ENCODE measurements at regions not wholly inside any gene's neighbourhood (a gene's known extent, or its start where the extent isn't known, plus 50 kb on each side); places are given as distances from the start of the nearest gene placed in this dataset.

GRCh38 chr10:61248013-61248412 lies 205.2 kb downstream of the TMEM26 start:
- H3K9me3 Mint-ChIP-seq: peaks cover 0 to 5% (median 2%) of the 10 kb centered on the region in 7 donors

GRCh38 chr10:61244261-61244775 lies 208.9 kb downstream of the TMEM26 start:
- Histone ChIP-seq H3K4me1 (ENCODE audit: control insufficient read depth in 1 of 2, insufficient read depth in 2 of 2, low read length in 2 of 2) (no peaks in the 10 kb centered on the region), H4K20me1 (ENCODE audit: insufficient read depth, low read length) (no peaks in the 10 kb centered on the region), H2AFZ (ENCODE audit: insufficient read depth, low read depth, low read length, poor library complexity, severe bottlenecking) (no peak overlapping the region), H3K9me3 (replicated peaks in 1 of 2; ENCODE audit: control insufficient read depth in 1 of 2, insufficient read depth in 1 of 2, low read length in 2 of 2) (no peaks in the 10 kb centered on the region), H3K27me3 (ENCODE audit: control insufficient read depth in 2 of 2, insufficient read depth in 2 of 2, low read length in 2 of 2) (no peaks in the 10 kb centered on the region), H3K27ac (ENCODE audit: low read depth in 1 of 2, low read length in 2 of 2) (no peak overlapping the region), H3K4me2 (replicated peaks; ENCODE audit: extremely low read depth, low read length, poor library complexity, severe bottlenecking) (no peak overlapping the region), H3K9ac (ENCODE audit: insufficient read depth, low read length, poor library complexity, severe bottlenecking) (no peak overlapping the region), H3K36me3 (replicated peaks in 1 of 2; ENCODE audit: control insufficient read depth in 1 of 2, insufficient read depth in 2 of 2, low read length in 2 of 2) (no peaks in the 10 kb centered on the region), H3K4me3 (replicated peaks in 1 of 3; ENCODE audit: low read depth in 2 of 3, low read length in 3 of 3) (no peak overlapping the region), H3K79me2 (ENCODE audit: insufficient read depth, low read length) (no peaks in the 10 kb centered on the region)
- Mint-ChIP-seq H3K27ac (no peak overlapping the region), H3K4me3 (no peak overlapping the region), H3K9me3 (peaks cover 0 to 8% (median 3%) of the 10 kb centered on the region in 7 donors), H3K27me3 (ENCODE audit: low read depth in 3 of 3) (peaks cover 0 to 2% (median 2%) of the 10 kb centered on the region in 3 donors), H3K4me1 (no peaks in the 10 kb centered on the region), H3K36me3 (no peaks in the 10 kb centered on the region)
- no peak for DNase-seq
- intact Hi-C loops (cut with micrococcal nuclease): no loop called here
- no peak for TF ChIP-seq CTCF (IDR thresholded peaks at IDR 0.05)

More at GRCh38 chr10:61248013-61248412, 205.2 kb downstream of the TMEM26 start:
- no peaks in the 10 kb centered on the region for H3K36me3 Mint-ChIP-seq
- no peaks in the 10 kb centered on the region for H3K36me3 ChIP-seq (replicated peaks in 1 of 2; ENCODE audit: control insufficient read depth in 1 of 2, insufficient read depth in 2 of 2, low read length in 2 of 2)
- H3K4me3 Mint-ChIP-seq: no peak overlapping the region
- TF ChIP-seq CTCF (IDR thresholded peaks at IDR 0.05): no peak
- H3K4me2 ChIP-seq (replicated peaks; ENCODE audit: extremely low read depth, low read length, poor library complexity, severe bottlenecking): no peak overlapping the region
- no peak overlapping the region for H2AFZ ChIP-seq (ENCODE audit: insufficient read depth, low read depth, low read length, poor library complexity, severe bottlenecking)
- no peaks in the 10 kb centered on the region for H3K4me1 ChIP-seq (ENCODE audit: control insufficient read depth in 1 of 2, insufficient read depth in 2 of 2, low read length in 2 of 2)
- intact Hi-C loops (cut with micrococcal nuclease): no loop called here
- no peak overlapping the region for H3K27ac ChIP-seq (ENCODE audit: low read depth in 1 of 2, low read length in 2 of 2)
- no peaks in the 10 kb centered on the region for H3K79me2 ChIP-seq (ENCODE audit: insufficient read depth, low read length)
- no peaks in the 10 kb centered on the region for H3K9me3 ChIP-seq (replicated peaks in 1 of 2; ENCODE audit: control insufficient read depth in 1 of 2, insufficient read depth in 1 of 2, low read length in 2 of 2)
- no peak for DNase-seq
- H3K27ac Mint-ChIP-seq: no peak overlapping the region
- H3K9ac ChIP-seq (ENCODE audit: insufficient read depth, low read length, poor library complexity, severe bottlenecking): no peak overlapping the region
- no peak overlapping the region for H3K4me3 ChIP-seq (replicated peaks in 1 of 3; ENCODE audit: low read depth in 2 of 3, low read length in 3 of 3)
- H3K4me1 Mint-ChIP-seq: no peaks in the 10 kb centered on the region
- H3K27me3 ChIP-seq (ENCODE audit: control insufficient read depth in 2 of 2, insufficient read depth in 2 of 2, low read length in 2 of 2): no peaks in the 10 kb centered on the region
- H3K27me3 Mint-ChIP-seq (ENCODE audit: low read depth in 3 of 3): peaks cover 0 to 2% (median under 1%) of the 10 kb centered on the region in 3 donors
- H4K20me1 ChIP-seq (ENCODE audit: insufficient read depth, low read length): no peaks in the 10 kb centered on the region

Data from CD14-positive monocyte (primary cell).